ENCODE measurements at regions not wholly inside any gene's neighbourhood (a gene's known extent, or its start where the extent isn't known, plus 50 kb on each side); places are given as distances from the start of the nearest gene placed in this dataset.
A peak's percentile ranks its signal among the peaks of the same experiment; 100 is the strongest.
"Not testable (repeated sequence)": the region's sequence is repeated elsewhere in the genome, so short reads cannot be mapped to it uniquely, and the experiment has no call there.

DNA sequence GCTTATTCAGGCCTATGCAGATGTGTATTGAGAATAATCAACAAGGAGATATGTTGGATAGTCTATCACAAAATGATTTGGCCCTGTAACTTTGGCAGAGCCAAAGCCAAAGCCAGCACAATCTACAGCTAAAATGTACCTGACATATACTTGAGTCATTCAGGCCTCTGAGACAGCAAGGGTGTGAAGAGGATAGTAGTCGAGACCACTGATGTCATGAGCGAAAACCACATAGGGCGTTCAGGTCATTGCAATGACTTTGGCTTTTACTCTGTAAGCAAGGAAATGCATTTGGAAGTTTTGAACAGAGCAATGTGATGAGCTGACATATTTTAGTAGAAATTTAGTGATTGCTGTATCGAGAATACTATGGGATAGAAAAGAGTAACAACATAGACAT lies 579.6 kb downstream of the AMY1C start:
- Histone ChIP-seq H3K36me3 (replicated peaks) (no peaks in the 10 kb centered on the region), H3K9me3 (no peaks in the 10 kb centered on the region), H3K4me3 (no peak overlapping the region), H3K4me1 (no peaks in the 10 kb centered on the region), H3K27me3 (ENCODE audit: low read depth) (no peaks in the 10 kb centered on the region)
- no peak for DNase-seq (ENCODE audit: low spot score in 2 of 2)
- in situ Hi-C loops (cut with MboI; ENCODE audit: low sequenced_read_pairs) = no loop called here

DNA sequence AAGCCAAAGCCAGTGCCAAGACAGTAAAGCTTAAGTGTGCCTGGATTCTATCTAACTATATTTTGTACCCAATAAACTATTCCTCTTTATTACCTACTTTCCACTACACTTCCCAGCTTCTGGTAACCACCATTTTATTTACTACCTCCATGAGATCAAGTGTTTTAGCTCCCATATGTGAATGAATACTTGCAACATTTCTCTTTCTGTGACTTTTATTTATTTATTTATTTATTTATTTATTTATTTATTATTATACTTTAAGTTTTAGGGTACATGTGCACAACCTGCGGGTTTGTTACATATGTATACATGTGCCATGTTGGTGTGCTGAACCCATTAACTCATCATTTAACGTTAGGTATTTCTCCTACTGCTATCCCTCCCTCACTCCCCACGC lies 582.1 kb downstream of the AMY1C start:
- in situ Hi-C loops (cut with MboI; ENCODE audit: low sequenced_read_pairs) = no loop called here
- Histone ChIP-seq H3K9me3 (no peaks in the 10 kb centered on the region), H3K27me3 (ENCODE audit: low read depth) (no peaks in the 10 kb centered on the region), H3K36me3 (replicated peaks) (no peaks in the 10 kb centered on the region), H3K4me1 (no peaks in the 10 kb centered on the region), H3K4me3 (no peak overlapping the region)
- no peak for DNase-seq (ENCODE audit: low spot score in 2 of 2)

DNA sequence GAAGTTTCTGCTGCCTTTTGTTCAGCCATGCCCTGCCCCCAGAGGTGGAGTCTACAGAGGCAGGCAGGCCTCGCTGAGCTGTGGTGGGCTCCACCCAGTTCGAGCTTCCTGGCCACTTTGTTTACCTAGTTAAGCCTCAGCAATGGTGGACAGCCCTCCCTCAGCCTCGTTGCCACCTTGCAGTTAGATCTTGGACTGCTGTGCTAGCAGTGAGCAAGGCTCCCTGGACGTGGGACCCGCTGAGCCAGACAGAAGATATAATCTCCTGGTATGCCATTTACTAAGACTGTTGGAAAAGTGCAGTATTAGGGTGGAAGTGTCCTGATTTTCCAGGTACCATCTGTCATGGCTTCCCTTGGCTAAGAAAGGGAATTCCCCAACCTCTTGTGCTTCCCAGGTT lies 588.2 kb downstream of the AMY1C start:
- H3K4me1 ChIP-seq; H3K27me3 ChIP-seq (ENCODE audit: low read depth); H3K36me3 ChIP-seq (replicated peaks); in situ Hi-C loops (cut with MboI; ENCODE audit: low sequenced_read_pairs); DNase-seq (ENCODE audit: low spot score in 2 of 2); H3K9me3 ChIP-seq; H3K4me3 ChIP-seq: not testable (repeated sequence)

DNA sequence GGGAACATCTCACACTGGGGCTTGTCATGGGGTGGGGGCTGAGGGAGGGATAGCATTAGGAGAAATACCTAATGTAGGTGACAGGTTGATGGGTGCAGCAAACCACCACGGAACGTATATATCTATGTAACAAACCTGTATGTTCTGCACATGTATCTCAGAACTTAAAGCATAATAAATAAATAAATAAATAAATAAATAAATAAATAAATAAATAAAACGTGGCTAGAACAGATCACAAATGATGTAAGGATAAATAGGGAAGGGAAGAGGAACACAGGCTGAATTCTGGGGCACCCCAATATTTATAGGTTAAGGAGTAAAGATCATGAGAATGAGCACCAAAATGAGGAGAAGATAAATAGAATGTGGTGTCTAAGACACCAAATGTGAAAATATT lies 592.2 kb downstream of the AMY1C start:
- in situ Hi-C loops (cut with MboI; ENCODE audit: low sequenced_read_pairs) = no loop called here
- H3K4me1 ChIP-seq = no peaks in the 10 kb centered on the region
- no peaks in the 10 kb centered on the region for H3K36me3 ChIP-seq (replicated peaks)
- no peaks in the 10 kb centered on the region for H3K27me3 ChIP-seq (ENCODE audit: low read depth)
- H3K9me3 ChIP-seq = no peaks in the 10 kb centered on the region
- no peak for DNase-seq (ENCODE audit: low spot score in 2 of 2)
- no peak overlapping the region for H3K4me3 ChIP-seq

DNA sequence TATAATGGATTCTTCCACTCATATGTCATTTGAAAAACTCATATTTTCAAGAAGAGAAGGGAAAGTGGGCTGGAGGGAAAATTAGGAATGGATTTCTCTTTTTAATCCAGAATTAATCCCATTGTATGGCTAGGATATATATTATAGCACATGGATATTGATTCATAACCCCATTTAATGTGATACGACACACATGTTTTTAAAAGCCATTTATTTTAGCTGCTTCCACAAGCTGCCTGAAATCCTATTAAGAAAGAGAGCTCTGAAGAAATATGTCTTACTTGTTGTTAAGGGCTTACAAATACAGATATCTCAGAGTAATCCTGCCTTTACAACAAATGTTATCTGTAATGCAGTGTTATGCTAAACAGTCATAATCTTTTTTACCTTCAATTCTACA lies 598.6 kb downstream of the AMY1C start:
- Histone ChIP-seq H3K27me3 (ENCODE audit: low read depth) (no peaks in the 10 kb centered on the region), H3K4me3 (no peak overlapping the region), H3K4me1 (no peaks in the 10 kb centered on the region), H3K9me3 (no peaks in the 10 kb centered on the region), H3K36me3 (replicated peaks) (no peaks in the 10 kb centered on the region)
- no peak for DNase-seq (ENCODE audit: low spot score in 2 of 2)
- in situ Hi-C loops (cut with MboI; ENCODE audit: low sequenced_read_pairs) = no loop called here

DNA sequence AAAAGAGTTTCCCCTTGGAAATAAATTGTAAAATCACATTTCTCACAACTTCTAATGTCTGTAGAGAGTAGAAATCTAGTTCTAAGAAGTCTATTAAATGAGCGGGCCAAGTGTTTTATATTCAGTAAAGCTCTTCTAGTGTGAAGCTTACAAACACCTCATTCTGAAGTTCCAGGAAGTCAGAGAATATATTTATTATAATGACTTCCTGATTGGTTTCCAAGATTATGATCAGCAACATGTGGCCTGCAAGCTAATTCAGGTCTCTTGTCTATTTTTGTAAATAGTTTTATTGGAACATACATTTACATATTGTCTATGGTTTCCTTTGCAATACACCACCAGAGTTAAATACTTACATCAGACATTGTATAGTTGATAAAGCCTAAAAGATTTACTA lies 603.9 kb downstream of the AMY1C start:
- no peaks in the 10 kb centered on the region for H3K27me3 ChIP-seq (ENCODE audit: low read depth)
- H3K4me1 ChIP-seq = no peaks in the 10 kb centered on the region
- H3K9me3 ChIP-seq = no peaks in the 10 kb centered on the region
- DNase-seq (ENCODE audit: low spot score in 2 of 2) = no peak
- H3K36me3 ChIP-seq (replicated peaks) = no peaks in the 10 kb centered on the region
- H3K4me3 ChIP-seq = no peak overlapping the region
- in situ Hi-C loops (cut with MboI; ENCODE audit: low sequenced_read_pairs) = no loop called here

DNA sequence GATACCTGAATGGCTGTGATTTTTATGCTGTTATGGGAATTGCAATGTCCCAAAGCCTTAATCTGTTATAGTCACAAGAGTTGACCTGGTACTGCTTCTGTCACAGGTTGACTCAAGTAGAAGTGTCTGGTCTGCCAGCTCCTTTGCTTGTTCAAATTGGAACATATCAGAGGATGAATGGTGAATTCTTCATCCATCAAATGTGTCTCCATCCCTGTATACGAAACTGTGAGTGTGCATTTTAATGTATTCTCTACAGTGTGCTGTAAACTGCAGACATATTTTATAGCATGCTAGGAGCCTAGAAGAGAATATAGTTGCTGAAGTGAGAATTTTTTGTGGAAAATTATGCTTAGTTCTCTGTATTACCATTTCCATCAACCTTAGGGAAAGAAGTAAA lies 608.4 kb downstream of the AMY1C start:
- in situ Hi-C loops (cut with MboI; ENCODE audit: low sequenced_read_pairs) = no loop called here

DNA sequence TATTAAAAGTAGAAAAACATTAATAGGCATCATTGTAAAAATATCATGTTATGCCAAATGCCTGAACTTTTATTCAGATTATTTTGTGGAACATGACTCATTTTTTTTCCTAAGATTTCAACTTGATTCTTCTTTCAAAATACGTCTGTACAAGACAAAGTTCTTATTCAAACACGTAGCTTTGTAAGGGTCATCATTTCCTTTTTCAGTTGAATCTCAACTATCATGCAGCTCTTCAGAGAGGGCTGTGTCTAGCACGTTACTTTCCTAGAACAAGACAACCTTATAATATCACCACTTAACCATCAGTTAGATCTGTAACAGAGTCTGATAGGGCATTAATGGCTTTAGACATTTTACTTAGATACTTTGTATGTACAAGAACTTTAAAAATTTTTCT lies 608.9 kb downstream of the AMY1C start:
- H3K9me3 ChIP-seq = no peaks in the 10 kb centered on the region
- in situ Hi-C loops (cut with MboI; ENCODE audit: low sequenced_read_pairs) = no loop called here
- H3K4me1 ChIP-seq = no peaks in the 10 kb centered on the region
- no peaks in the 10 kb centered on the region for H3K27me3 ChIP-seq (ENCODE audit: low read depth)
- H3K4me3 ChIP-seq = no peak overlapping the region
- no peaks in the 10 kb centered on the region for H3K36me3 ChIP-seq (replicated peaks)
- DNase-seq (ENCODE audit: low spot score in 2 of 2) = no peak

More for the DNA sequence above, 608.4 kb downstream of the AMY1C start:
- no peak for DNase-seq (ENCODE audit: low spot score in 2 of 2)
- no peaks in the 10 kb centered on the region for H3K27me3 ChIP-seq (ENCODE audit: low read depth)
- no peaks in the 10 kb centered on the region for H3K9me3 ChIP-seq
- no peak overlapping the region for H3K4me3 ChIP-seq
- no peaks in the 10 kb centered on the region for H3K4me1 ChIP-seq
- no peaks in the 10 kb centered on the region for H3K36me3 ChIP-seq (replicated peaks)

DNA sequence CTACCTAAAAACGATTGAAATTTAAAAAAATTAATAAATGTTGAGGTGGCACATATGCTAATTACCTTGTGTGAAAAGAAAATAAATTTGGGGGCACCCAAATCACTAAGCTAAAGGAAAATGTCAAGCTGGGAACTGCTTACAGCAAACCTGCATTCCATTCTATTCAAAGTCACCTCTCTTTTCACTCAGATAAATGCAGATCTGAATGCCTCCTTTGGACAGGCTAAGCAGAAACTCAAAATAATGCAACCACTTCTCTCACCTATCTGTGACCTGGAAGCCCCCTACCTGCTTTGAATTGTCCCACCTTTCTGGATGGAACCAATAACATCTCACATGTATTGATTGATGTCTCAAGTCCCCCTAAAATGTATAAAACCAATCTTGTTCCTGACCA lies 628.7 kb downstream of the AMY1C start:
- no peaks in the 10 kb centered on the region for H3K9me3 ChIP-seq
- H3K36me3 ChIP-seq (replicated peaks) = no peaks in the 10 kb centered on the region
- H3K27me3 ChIP-seq (ENCODE audit: low read depth) = no peaks in the 10 kb centered on the region
- in situ Hi-C loops (cut with MboI; ENCODE audit: low sequenced_read_pairs) = no loop called here
- DNase-seq (ENCODE audit: low spot score in 2 of 2) = no peak
- H3K4me3 ChIP-seq = no peak overlapping the region
- H3K4me1 ChIP-seq = no peaks in the 10 kb centered on the region

DNA sequence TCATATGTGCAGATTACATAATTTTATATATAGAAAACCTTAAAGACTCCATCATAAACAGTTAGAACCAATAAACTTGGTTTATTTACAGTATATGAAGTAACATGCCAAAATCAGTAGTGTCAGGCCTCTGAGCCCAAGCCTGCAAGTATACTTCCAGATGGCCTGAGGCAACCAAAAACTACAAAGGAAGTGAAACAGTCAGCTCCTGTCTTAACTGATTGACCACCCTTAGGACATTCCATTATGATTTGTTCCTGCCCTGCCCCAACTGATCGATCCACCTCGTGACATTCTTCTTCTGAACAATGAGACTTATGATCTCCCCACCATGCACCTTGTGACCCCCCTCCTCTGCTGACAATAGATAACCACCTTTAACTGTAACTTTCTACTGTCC lies 630.3 kb downstream of the AMY1C start:
- no peaks in the 10 kb centered on the region for H3K4me1 ChIP-seq
- no peak for DNase-seq (ENCODE audit: low spot score in 2 of 2)
- in situ Hi-C loops (cut with MboI; ENCODE audit: low sequenced_read_pairs) = no loop called here
- H3K36me3 ChIP-seq (replicated peaks) = no peaks in the 10 kb centered on the region
- no peaks in the 10 kb centered on the region for H3K27me3 ChIP-seq (ENCODE audit: low read depth)
- no peaks in the 10 kb centered on the region for H3K9me3 ChIP-seq
- H3K4me3 ChIP-seq = no peak overlapping the region

DNA sequence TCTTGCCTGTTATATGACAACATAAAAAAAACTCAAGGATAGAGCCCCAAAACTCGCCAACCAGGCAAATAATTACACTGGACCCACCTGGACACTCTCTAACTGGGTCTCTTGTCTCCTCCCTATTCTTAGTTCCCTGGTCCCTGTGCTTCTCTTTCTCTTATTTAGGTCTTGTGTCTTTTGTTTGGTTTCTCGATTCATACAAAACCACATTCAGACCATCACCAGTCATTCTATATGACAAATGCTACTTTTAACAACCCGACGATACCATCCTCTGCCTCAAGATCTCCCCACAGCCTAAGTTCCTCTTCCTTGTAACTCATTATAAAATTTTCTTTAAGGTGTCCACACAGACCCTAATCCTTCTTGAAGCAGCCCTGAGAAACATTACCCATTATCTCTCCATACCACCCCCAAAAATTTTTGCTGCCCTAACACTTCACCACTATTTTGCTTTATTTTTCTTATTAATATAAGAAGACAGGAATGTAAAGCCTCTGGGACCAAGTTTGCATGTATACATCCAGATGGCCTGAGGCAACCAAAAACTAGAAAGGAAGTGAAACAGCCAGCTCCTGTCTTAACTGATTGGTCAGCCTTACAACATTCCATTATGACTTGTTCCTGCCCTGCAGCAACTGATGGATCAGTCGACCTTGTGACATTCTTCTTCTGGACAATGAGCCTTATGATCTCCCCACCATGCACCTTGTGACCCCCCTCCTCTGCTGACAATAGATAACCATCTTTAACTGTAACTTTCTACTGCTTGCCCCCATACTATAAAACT lies 638.2 kb downstream of the AMY1C start:
- no peak for DNase-seq (ENCODE audit: low spot score in 2 of 2)

DNA sequence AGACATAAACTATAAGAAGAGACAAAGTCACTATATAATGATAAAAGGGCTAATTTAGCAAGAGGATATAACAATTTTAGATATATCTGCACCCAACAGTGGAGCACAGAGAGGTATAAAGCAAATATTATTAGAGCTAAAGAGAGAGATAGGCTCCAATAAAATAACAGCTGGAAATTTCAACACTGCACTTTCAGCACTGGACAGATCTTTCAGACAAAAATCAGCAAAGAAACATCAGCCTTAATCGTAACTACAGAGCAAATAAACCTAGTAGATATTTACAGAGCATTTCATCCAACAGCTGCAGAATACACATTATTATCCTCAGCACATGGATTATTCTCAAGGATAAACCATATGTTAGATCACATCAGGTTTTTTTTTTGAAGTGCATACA lies 642.9 kb downstream of the AMY1C start:
- Histone ChIP-seq H3K27me3 (ENCODE audit: low read depth) (no peaks in the 10 kb centered on the region), H3K4me1 (no peaks in the 10 kb centered on the region), H3K9me3 (no peaks in the 10 kb centered on the region), H3K4me3 (no peak overlapping the region), H3K36me3 (replicated peaks) (no peaks in the 10 kb centered on the region)
- in situ Hi-C loops (cut with MboI; ENCODE audit: low sequenced_read_pairs) = no loop called here
- DNase-seq (ENCODE audit: low spot score in 2 of 2) = no peak

More for the DNA sequence above, 638.2 kb downstream of the AMY1C start:
- Histone ChIP-seq H3K27me3 (ENCODE audit: low read depth) (no peaks in the 10 kb centered on the region), H3K4me1 (no peaks in the 10 kb centered on the region), H3K9me3 (no peaks in the 10 kb centered on the region), H3K4me3 (no peak overlapping the region), H3K36me3 (replicated peaks) (no peaks in the 10 kb centered on the region)
- in situ Hi-C loops (cut with MboI; ENCODE audit: low sequenced_read_pairs) = no loop called here

DNA sequence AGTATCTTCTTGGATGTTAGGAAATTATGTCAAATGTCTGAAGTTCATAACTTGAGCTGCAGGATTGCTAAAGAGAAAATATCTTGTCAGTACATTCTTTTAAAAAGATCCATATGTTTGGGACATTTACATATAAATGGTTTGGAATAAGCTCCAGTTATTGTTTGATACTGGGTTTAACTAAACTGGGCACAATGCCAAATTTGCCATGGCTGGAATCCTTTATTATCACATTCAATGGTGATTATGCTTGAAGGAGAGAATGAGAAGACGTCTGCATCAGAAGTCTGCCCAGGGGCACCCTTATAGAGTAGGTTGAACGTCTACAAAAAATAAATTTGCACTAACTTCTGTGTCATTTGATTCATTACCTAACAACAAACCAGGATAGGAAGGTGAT lies 652.5 kb downstream of the AMY1C start:
- H3K27me3 ChIP-seq (ENCODE audit: low read depth) = no peaks in the 10 kb centered on the region
- H3K4me1 ChIP-seq = no peaks in the 10 kb centered on the region
- H3K9me3 ChIP-seq = no peaks in the 10 kb centered on the region
- no peaks in the 10 kb centered on the region for H3K36me3 ChIP-seq (replicated peaks)
- no peak overlapping the region for H3K4me3 ChIP-seq
- peak; percentile 3 to 10 for DNase-seq (ENCODE audit: low spot score in 2 of 2)
- in situ Hi-C loops (cut with MboI; ENCODE audit: low sequenced_read_pairs) = no loop called here

DNA sequence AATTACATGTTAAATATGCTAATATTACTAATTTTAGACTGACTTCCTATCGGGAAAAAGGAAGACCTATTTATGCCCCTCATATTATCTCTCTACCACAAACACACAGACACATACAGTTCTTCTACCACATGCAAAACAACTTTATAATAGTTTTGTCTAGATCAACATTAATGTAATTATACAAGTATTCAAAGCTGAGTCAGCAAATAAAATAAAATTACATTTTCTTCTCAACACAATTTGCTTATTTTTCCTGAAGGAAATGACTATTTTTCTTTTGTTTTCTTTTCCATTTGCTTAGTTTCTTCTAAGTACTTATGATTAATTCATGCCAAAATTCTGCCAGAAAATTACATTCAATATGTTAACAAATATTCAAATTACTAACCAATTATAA lies 654.2 kb downstream of the AMY1C start:
- in situ Hi-C loops (cut with MboI; ENCODE audit: low sequenced_read_pairs) = no loop called here
- no peaks in the 10 kb centered on the region for H3K9me3 ChIP-seq
- no peaks in the 10 kb centered on the region for H3K4me1 ChIP-seq
- no peak for DNase-seq (ENCODE audit: low spot score in 2 of 2)
- H3K4me3 ChIP-seq = no peak overlapping the region
- H3K27me3 ChIP-seq (ENCODE audit: low read depth) = no peaks in the 10 kb centered on the region
- H3K36me3 ChIP-seq (replicated peaks) = no peaks in the 10 kb centered on the region

DNA sequence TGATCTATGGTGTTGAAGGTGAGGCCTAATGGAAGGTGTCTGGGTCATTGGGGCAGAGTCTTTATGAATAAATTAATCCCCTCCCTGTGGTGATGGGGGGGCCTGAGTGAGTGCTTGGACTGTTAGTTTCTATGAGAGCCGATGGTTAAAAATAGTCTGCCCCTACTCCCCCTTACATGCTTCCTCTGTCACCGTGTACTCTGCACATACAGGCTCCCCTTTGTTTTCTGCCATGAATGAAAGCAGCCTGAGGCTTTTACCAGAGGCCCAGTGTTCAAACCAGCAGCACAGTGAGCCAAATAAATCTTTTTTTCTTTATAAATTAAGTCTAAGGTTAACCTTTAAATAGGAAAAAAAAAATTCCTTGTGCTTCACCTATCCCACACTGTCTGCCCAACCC lies 657.0 kb downstream of the AMY1C start:
- in situ Hi-C loops (cut with MboI; ENCODE audit: low sequenced_read_pairs) = no loop called here
- DNase-seq (ENCODE audit: low spot score in 2 of 2) = no peak
- no peaks in the 10 kb centered on the region for H3K36me3 ChIP-seq (replicated peaks)
- H3K27me3 ChIP-seq (ENCODE audit: low read depth) = no peaks in the 10 kb centered on the region
- H3K9me3 ChIP-seq = no peaks in the 10 kb centered on the region
- no peaks in the 10 kb centered on the region for H3K4me1 ChIP-seq
- no peak overlapping the region for H3K4me3 ChIP-seq

All from HAP-1 (cell line).